ENCODE measurements at regions not wholly inside any gene's neighbourhood (a gene's known extent, or its start where the extent isn't known, plus 50 kb on each side); places are given as distances from the start of the nearest gene placed in this dataset.
"Not testable (repeated sequence)": the region's sequence is repeated elsewhere in the genome, so short reads cannot be mapped to it uniquely, and the experiment has no call there.

GRCh38 chr3:115293321-115293720 lies 146.2 kb upstream of the ZBTB20 start:
- peaks cover 9% of the 10 kb centered on the region for H3K4me1 Mint-ChIP-seq (ENCODE audit: low read depth)
- no peak for DNase-seq (ENCODE audit: low spot score)
- no peak overlapping the region for H3K4me3 Mint-ChIP-seq (ENCODE audit: unreplicated experiment)
- no peak overlapping the region for H3K27ac Mint-ChIP-seq (ENCODE audit: unreplicated experiment)
- no peaks in the 10 kb centered on the region for H3K36me3 Mint-ChIP-seq (ENCODE audit: low read depth)
- no peaks in the 10 kb centered on the region for H3K27me3 Mint-ChIP-seq (ENCODE audit: low read depth)
- TF ChIP-seq, protein P1, sequence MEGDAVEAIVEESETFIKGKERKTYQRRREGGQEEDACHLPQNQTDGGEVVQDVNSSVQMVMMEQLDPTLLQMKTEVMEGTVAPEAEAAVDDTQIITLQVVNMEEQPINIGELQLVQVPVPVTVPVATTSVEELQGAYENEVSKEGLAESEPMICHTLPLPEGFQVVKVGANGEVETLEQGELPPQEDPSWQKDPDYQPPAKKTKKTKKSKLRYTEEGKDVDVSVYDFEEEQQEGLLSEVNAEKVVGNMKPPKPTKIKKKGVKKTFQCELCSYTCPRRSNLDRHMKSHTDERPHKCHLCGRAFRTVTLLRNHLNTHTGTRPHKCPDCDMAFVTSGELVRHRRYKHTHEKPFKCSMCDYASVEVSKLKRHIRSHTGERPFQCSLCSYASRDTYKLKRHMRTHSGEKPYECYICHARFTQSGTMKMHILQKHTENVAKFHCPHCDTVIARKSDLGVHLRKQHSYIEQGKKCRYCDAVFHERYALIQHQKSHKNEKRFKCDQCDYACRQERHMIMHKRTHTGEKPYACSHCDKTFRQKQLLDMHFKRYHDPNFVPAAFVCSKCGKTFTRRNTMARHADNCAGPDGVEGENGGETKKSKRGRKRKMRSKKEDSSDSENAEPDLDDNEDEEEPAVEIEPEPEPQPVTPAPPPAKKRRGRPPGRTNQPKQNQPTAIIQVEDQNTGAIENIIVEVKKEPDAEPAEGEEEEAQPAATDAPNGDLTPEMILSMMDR (IDR thresholded peaks at IDR 0.05) = no peak
- H3K9me3 Mint-ChIP-seq (ENCODE audit: low read depth) = peaks cover 8% of the 10 kb centered on the region

- no peak overlapping the region for H3K4me3 Mint-ChIP-seq (ENCODE audit: unreplicated experiment)
- H3K27ac Mint-ChIP-seq (ENCODE audit: unreplicated experiment) = no peak overlapping the region
- no peaks in the 10 kb centered on the region for H3K9me3 Mint-ChIP-seq (ENCODE audit: low read depth)
- no peak for DNase-seq (ENCODE audit: low spot score)
- TF ChIP-seq, protein P1 (IDR thresholded peaks at IDR 0.05) = no peak
- H3K27me3 Mint-ChIP-seq (ENCODE audit: low read depth) = no peaks in the 10 kb centered on the region
- H3K4me1 Mint-ChIP-seq (ENCODE audit: low read depth) = peaks cover 4% of the 10 kb centered on the region
- H3K36me3 Mint-ChIP-seq (ENCODE audit: low read depth) = no peaks in the 10 kb centered on the region
Measured at GRCh38 chr3:115301364-115301860, 154.3 kb upstream of the ZBTB20 start.

DNA sequence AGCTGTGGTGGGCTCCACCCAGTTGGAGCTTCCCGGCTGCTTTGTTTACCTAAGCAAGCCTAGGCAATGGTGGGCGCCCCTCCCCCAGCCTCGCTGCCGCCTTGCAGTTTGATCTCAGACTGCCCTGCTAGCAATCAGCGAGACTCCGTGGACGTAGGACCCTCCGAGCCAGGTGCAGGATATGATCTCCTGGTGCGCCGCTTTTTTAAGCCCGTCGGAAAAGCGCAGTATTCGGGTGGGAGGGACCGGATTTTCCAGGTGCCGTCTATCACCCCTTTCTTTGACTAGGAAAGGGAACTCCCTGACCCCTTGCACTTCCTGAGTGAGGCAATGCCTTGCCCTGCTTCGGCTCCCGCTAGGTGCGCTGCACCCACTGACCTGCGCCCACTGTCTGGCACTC lies 170.9 kb upstream of the ZBTB20 start:
- not testable (repeated sequence) for DNase-seq (ENCODE audit: low spot score); H3K27ac Mint-ChIP-seq (ENCODE audit: unreplicated experiment); H3K9me3 Mint-ChIP-seq (ENCODE audit: low read depth); H3K4me1 Mint-ChIP-seq (ENCODE audit: low read depth); H3K27me3 Mint-ChIP-seq (ENCODE audit: low read depth); H3K4me3 Mint-ChIP-seq (ENCODE audit: unreplicated experiment); H3K36me3 Mint-ChIP-seq (ENCODE audit: low read depth)

- Mint-ChIP-seq H3K36me3 (ENCODE audit: low read depth) (peaks cover 1% of the 10 kb centered on the region), H3K4me3 (ENCODE audit: unreplicated experiment) (no peak overlapping the region), H3K27ac (ENCODE audit: unreplicated experiment) (no peak overlapping the region), H3K4me1 (ENCODE audit: low read depth) (peaks cover 6% of the 10 kb centered on the region), H3K9me3 (ENCODE audit: low read depth) (peaks cover 2% of the 10 kb centered on the region), H3K27me3 (ENCODE audit: low read depth) (peaks cover 1% of the 10 kb centered on the region)
- DNase-seq (ENCODE audit: low spot score) = no peak
- TF ChIP-seq, protein P1 (IDR thresholded peaks at IDR 0.05) = no peak
Measured at GRCh38 chr3:115321400-115321805, 174.3 kb upstream of the ZBTB20 start.

DNA sequence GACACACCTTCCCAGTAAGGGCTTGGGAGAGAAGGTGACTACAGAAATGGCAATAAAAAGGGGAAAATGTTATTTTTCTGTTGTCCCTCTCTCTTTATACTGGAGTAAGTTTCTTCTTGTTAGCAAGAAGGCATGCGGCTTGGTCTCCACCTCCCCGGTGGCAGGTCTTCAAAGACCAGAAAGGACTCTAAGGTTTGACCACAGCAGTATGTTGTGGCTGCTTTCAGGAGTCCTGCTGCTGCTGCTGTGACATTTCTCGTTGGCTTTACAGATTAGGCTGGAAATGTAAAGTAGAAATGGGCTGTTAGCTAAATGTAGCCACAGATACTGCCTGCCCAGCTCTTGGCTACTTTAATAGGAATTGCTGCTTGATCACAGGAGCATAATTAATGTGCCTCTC lies 175.8 kb upstream of the ZBTB20 start:
- DNase-seq (ENCODE audit: low spot score) = no peak
- Mint-ChIP-seq H3K4me1 (ENCODE audit: low read depth) (peaks cover 6% of the 10 kb centered on the region), H3K36me3 (ENCODE audit: low read depth) (no peaks in the 10 kb centered on the region), H3K4me3 (ENCODE audit: unreplicated experiment) (no peak overlapping the region), H3K9me3 (ENCODE audit: low read depth) (no peaks in the 10 kb centered on the region), H3K27me3 (ENCODE audit: low read depth) (no peaks in the 10 kb centered on the region), H3K27ac (ENCODE audit: unreplicated experiment) (no peak overlapping the region)
- TF ChIP-seq, protein P1 (IDR thresholded peaks at IDR 0.05) = no peak

DNA sequence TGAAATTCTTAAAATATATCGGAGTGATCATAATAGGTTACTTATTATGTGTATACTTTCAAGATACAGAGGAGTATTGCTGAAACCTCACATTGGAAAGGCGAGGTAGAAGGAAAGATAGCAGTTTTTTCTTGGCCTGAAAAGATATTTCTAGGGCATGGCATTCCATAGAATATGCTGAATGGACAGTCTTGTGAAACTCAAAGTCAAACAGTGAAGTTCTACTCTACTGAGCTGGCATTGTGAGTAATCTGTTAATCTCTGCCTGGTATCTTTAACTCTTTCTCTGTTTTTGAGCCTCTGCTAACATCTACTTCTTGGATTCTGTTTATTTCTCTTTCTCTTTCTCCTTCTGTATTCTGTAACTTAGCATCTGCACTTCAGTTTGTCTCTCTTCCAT lies 176.3 kb upstream of the ZBTB20 start:
- DNase-seq (ENCODE audit: low spot score) = no peak
- H3K4me3 Mint-ChIP-seq (ENCODE audit: unreplicated experiment) = no peak overlapping the region
- no peak overlapping the region for H3K27ac Mint-ChIP-seq (ENCODE audit: unreplicated experiment)
- H3K36me3 Mint-ChIP-seq (ENCODE audit: low read depth) = no peaks in the 10 kb centered on the region
- TF ChIP-seq, protein P1 (IDR thresholded peaks at IDR 0.05) = no peak
- no peaks in the 10 kb centered on the region for H3K9me3 Mint-ChIP-seq (ENCODE audit: low read depth)
- no peaks in the 10 kb centered on the region for H3K27me3 Mint-ChIP-seq (ENCODE audit: low read depth)
- H3K4me1 Mint-ChIP-seq (ENCODE audit: low read depth) = peaks cover 3% of the 10 kb centered on the region
